B cell (primary cell): ENCODE measurements at regions not wholly inside any gene's neighbourhood (a gene's known extent, or its start where the extent isn't known, plus 50 kb on each side); places are given as distances from the start of the nearest gene placed in this dataset.

Experiments used
- CTCF ChIP-seq: fragments of 200-600 bp; IDR thresholded peaks from one replicate; pipeline ENCODE4 v1.8.0; 2022; ENCODE audit warnings: antibody characterized with exemption, mild to moderate bottlenecking
- EZH2 ChIP-seq: IDR thresholded peaks from 2 replicates; pipeline ENCODE4 v1.6.1; 2012; ENCODE audit warnings: borderline replicate concordance, low read depth, mild to moderate bottlenecking, moderate library complexity, low read length; ENCODE audit not compliant: insufficient read depth, poor library complexity, severe bottlenecking

DNA sequence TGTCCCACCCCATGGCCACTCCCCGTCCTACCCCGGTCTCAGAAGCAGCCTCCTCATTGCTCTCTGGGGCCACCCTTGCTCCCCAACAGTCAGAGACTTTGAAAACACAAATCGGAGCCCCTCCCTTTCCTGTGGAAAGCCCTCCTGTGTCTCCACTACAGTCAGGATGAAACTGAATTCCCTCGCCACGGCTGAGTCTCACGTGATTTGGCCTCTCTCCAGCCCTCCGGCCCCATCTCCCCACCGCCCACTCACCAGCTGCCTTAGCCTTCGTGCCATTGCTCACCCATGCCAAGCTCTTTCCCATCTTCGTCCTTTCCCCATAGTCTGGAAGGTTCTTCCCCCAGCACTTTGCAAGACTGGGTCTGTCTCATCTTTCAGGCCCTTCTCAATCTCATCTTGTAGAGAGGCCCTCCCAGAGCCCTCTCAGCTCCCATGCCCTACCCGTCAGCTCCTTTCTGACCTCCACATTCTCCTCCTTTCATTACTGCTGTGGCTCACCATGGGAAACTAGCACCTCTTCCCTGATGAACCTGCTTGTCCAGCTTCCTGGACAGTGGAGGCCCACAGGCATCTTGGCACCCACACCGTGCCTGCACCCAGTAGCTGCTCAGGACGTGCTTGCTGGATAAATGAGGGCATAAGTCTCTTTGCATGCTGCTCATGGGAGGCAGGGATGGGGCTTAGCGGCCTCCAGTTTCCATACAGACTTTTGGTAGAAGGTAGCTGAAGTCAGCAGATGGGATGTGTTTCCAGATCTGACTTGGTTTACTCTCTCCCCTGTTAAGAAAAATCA lies 126.4 kb upstream of the COL5A1 start:
- TF ChIP-seq CTCF (no peak), EZH2 (no peak)
